PC-9 (cell line): ENCODE measurements at regions not wholly inside any gene's neighbourhood (a gene's known extent, or its start where the extent isn't known, plus 50 kb on each side); places are given as distances from the start of the nearest gene placed in this dataset.

Experiments
- EZH2 ChIP-seq: fragments of 200-600 bp; sonication (generic); IDR thresholded peaks from 2 replicates; pipeline ENCODE4 v1.8.0; 2017; ENCODE audit warnings: antibody characterized with exemption, low read depth
- TF ChIP-seq, protein P1 (sequence below): fragments of 200-600 bp; sonication (generic); conservative IDR thresholded peaks from 2 replicates; pipeline ENCODE4 v1.6.1; 2017; ENCODE audit warnings: mixed run types, antibody characterized with exemption, mild to moderate bottlenecking, moderate library complexity

- TF ChIP-seq, protein P1, sequence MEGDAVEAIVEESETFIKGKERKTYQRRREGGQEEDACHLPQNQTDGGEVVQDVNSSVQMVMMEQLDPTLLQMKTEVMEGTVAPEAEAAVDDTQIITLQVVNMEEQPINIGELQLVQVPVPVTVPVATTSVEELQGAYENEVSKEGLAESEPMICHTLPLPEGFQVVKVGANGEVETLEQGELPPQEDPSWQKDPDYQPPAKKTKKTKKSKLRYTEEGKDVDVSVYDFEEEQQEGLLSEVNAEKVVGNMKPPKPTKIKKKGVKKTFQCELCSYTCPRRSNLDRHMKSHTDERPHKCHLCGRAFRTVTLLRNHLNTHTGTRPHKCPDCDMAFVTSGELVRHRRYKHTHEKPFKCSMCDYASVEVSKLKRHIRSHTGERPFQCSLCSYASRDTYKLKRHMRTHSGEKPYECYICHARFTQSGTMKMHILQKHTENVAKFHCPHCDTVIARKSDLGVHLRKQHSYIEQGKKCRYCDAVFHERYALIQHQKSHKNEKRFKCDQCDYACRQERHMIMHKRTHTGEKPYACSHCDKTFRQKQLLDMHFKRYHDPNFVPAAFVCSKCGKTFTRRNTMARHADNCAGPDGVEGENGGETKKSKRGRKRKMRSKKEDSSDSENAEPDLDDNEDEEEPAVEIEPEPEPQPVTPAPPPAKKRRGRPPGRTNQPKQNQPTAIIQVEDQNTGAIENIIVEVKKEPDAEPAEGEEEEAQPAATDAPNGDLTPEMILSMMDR: no peak
- TF ChIP-seq EZH2: no peak
Observed at GRCh38 chr10:130914367-130914766, 397.2 kb downstream of the TCERG1L start.
